GM23338 (cell line): ENCODE measurements at regions not wholly inside any gene's neighbourhood (a gene's known extent, or its start where the extent isn't known, plus 50 kb on each side); places are given as distances from the start of the nearest gene placed in this dataset.

Experiments used
- ATAC-seq: fragments of 200-7000 bp; cut with Tn5 transposase; 3 replicates; pipeline ENCODE4 v1.9.1; 2020
- DNase-seq: peaks from one replicate; pipeline ENCODE4 v3.0.0-alpha.2; 2015; ENCODE audit warnings: low spot score
- H2AFZ ChIP-seq: fragments of 200-600 bp; sonication (generic); 2 replicates; pipeline ENCODE4 v1.8.0; 2016; ENCODE audit warnings: antibody characterized with exemption, mild to moderate bottlenecking, moderate library complexity
- H3F3A ChIP-seq: fragments of 200-600 bp; sonication (generic); replicated peaks from 2 replicates; pipeline ENCODE4 v1.8.0; 2017; ENCODE audit warnings: antibody characterized with exemption, mixed run types, low read depth
- H3K27ac ChIP-seq: fragments of 200-600 bp; sonication (generic); 2 replicates; pipeline ENCODE4 v1.6.1; 2016; ENCODE audit warnings: low read depth
- H3K27me3 ChIP-seq: fragments of 200-600 bp; sonication (generic); 2 replicates; pipeline ENCODE4 v1.8.0; 2016; ENCODE audit warnings: mild to moderate bottlenecking, mixed run types, moderate library complexity; ENCODE audit not compliant: insufficient read depth
- H3K36me3 ChIP-seq: fragments of 200-600 bp; sonication (generic); 2 replicates; pipeline ENCODE4 v1.8.0; 2016; ENCODE audit warnings: mild to moderate bottlenecking; ENCODE audit not compliant: insufficient read depth
- H3K4me1 ChIP-seq: fragments of 200-600 bp; sonication (generic); 2 replicates; pipeline ENCODE4 v1.8.0; 2016; ENCODE audit warnings: mild to moderate bottlenecking, moderate library complexity; ENCODE audit not compliant: insufficient read depth
- H3K4me2 ChIP-seq: fragments of 200-600 bp; sonication (generic); 2 replicates; pipeline ENCODE4 v1.7.1; 2017; ENCODE audit warnings: mixed run types
- H3K4me3 ChIP-seq: fragments of 200-600 bp; sonication (generic); 2 replicates; pipeline ENCODE4 v1.6.1; 2016; ENCODE audit warnings: mixed run types
- H3K79me2 ChIP-seq: fragments of 200-600 bp; sonication (generic); replicated peaks from 2 replicates; pipeline ENCODE4 v1.8.0; 2017; ENCODE audit warnings: mild to moderate bottlenecking; ENCODE audit not compliant: insufficient read depth
- H3K9me2 ChIP-seq: fragments of 200-600 bp; sonication (generic); 2 replicates; pipeline ENCODE4 v1.8.0; 2017; ENCODE audit not compliant: insufficient read depth
- H4K20me1 ChIP-seq: fragments of 200-600 bp; sonication (generic); replicated peaks from 2 replicates; pipeline ENCODE4 v1.8.0; 2017; ENCODE audit warnings: mild to moderate bottlenecking; ENCODE audit not compliant: insufficient read depth
- H3K27ac Mint-ChIP-seq: 2 replicates; pipeline ENCODE4 v1.8.0; 2020; ENCODE audit warnings: inconsistent platforms, mild to moderate bottlenecking, moderate library complexity, mixed read lengths
- H3K27me3 Mint-ChIP-seq: 3 replicates; pipeline ENCODE4 v1.8.0; 2022; ENCODE audit warnings: low read depth, mild to moderate bottlenecking, moderate library complexity, mixed read lengths, inconsistent platforms; ENCODE audit not compliant: insufficient read depth, poor library complexity
- H3K36me3 Mint-ChIP-seq: 3 replicates; pipeline ENCODE4 v1.8.0; 2021; ENCODE audit warnings: low read depth, mild to moderate bottlenecking, inconsistent platforms, moderate library complexity, mixed read lengths
- H3K4me1 Mint-ChIP-seq: 3 replicates; pipeline ENCODE4 v1.8.0; 2020; ENCODE audit warnings: mild to moderate bottlenecking, inconsistent platforms, mixed read lengths
- H3K4me3 Mint-ChIP-seq: 3 replicates; pipeline ENCODE4 v1.8.0; 2021; ENCODE audit warnings: moderate library complexity, mild to moderate bottlenecking, inconsistent platforms, mixed read lengths
- H3K9me3 Mint-ChIP-seq: 3 replicates; pipeline ENCODE4 v1.8.0; 2020; ENCODE audit warnings: moderate library complexity, mild to moderate bottlenecking, inconsistent platforms, mixed read lengths
- CREB1 ChIP-seq: fragments of 250-450 bp; sonication (Bioruptor Pico); IDR thresholded peaks from 2 replicates; pipeline ENCODE4 v1.5.0; 2020; ENCODE audit warnings: low read depth, mild to moderate bottlenecking, moderate library complexity
- CTCF ChIP-seq, 2 experiments: fragments of 200-600 bp in 1 of 2; sonication (generic) in 1 of 2; conservative IDR thresholded peaks; 2 replicates each; pipeline versions ENCODE4 v1.5.1 to v1.6.1; 2016 to 2017; ENCODE audit warnings: antibody characterized with exemption in 2 of 2, low read depth in 2 of 2, mild to moderate bottlenecking in 2 of 2, moderate library complexity in 1 of 2
- ETS1 ChIP-seq: IDR thresholded peaks from 2 replicates; pipeline ENCODE4 v1.6.1; 2016; ENCODE audit warnings: antibody characterized with exemption
- EZH2 ChIP-seq: fragments of 200-600 bp; sonication (generic); IDR thresholded peaks from one replicate; pipeline ENCODE4 v1.8.0; 2017; ENCODE audit warnings: antibody characterized with exemption, mild to moderate bottlenecking, low read depth; ENCODE audit not compliant: unreplicated experiment
- EZH2phosphoT487 ChIP-seq: fragments of 200-600 bp; sonication (generic); IDR thresholded peaks from one replicate; pipeline ENCODE4 v1.8.1; 2018; ENCODE audit warnings: antibody characterized with exemption; ENCODE audit not compliant: unreplicated experiment
- JUNB ChIP-seq: IDR thresholded peaks from one replicate; pipeline ENCODE4 v1.6.1; 2016; ENCODE audit warnings: antibody characterized with exemption; ENCODE audit not compliant: unreplicated experiment
- NANOG ChIP-seq: IDR thresholded peaks from 2 replicates; pipeline ENCODE4 v1.6.1; 2016; ENCODE audit warnings: antibody characterized with exemption, borderline replicate concordance
- POLR2AphosphoS5 ChIP-seq: IDR thresholded peaks from 2 replicates; pipeline ENCODE4 v1.6.1; 2016; ENCODE audit warnings: antibody characterized with exemption, low read depth
- STAT1 ChIP-seq: IDR thresholded peaks from one replicate; pipeline ENCODE4 v1.6.1; 2016; ENCODE audit warnings: antibody characterized with exemption; ENCODE audit not compliant: unreplicated experiment
- ZNF114 ChIP-seq: fragments of 250-450 bp; sonication (Bioruptor Pico); IDR thresholded peaks from 2 replicates; pipeline ENCODE4 v1.5.0; 2020; ENCODE audit warnings: mild to moderate bottlenecking, moderate library complexity
- ZNF331 ChIP-seq: fragments of 250-450 bp; sonication (Bioruptor Pico); IDR thresholded peaks from 2 replicates; pipeline ENCODE4 v1.5.0; 2020; ENCODE audit warnings: low read depth, mild to moderate bottlenecking, moderate library complexity
- ZNF462 ChIP-seq: fragments of 250-450 bp; sonication (Bioruptor Pico); IDR thresholded peaks from 2 replicates; pipeline ENCODE4 v1.5.0; 2020; ENCODE audit warnings: mild to moderate bottlenecking, moderate library complexity

- H3K4me3 ChIP-seq, result no peak overlapping the region
- H3K27me3 Mint-ChIP-seq, result no peaks in the 10 kb centered on the region
- no peaks in the 10 kb centered on the region for H3K4me1 Mint-ChIP-seq
- TF ChIP-seq CREB1, result no peak
- TF ChIP-seq CTCF (conservative IDR thresholded peaks at IDR 0.05; ENCODE audit: low read depth in 2 of 2), result peak in 1 of 2 experiments; percentile 24; a peak in 2 of 4 replicates
- no peak overlapping the region for H3K27ac Mint-ChIP-seq
- H3K4me1 ChIP-seq, result no peaks in the 10 kb centered on the region
- H2AFZ ChIP-seq, result no peak overlapping the region
- no peak for DNase-seq
- no peaks in the 10 kb centered on the region for H3K36me3 Mint-ChIP-seq
- H3K79me2 ChIP-seq, result no peaks in the 10 kb centered on the region
- H3K9me2 ChIP-seq, result no peaks in the 10 kb centered on the region
- H4K20me1 ChIP-seq, result no peaks in the 10 kb centered on the region
- no peaks in the 10 kb centered on the region for H3K9me3 Mint-ChIP-seq
- no peaks in the 10 kb centered on the region for H3K36me3 ChIP-seq
- H3K4me3 Mint-ChIP-seq, result no peak overlapping the region
- ATAC-seq, result no peak
- H3K4me2 ChIP-seq, result no peak overlapping the region
- H3F3A ChIP-seq, result no peaks in the 10 kb centered on the region
- H3K27me3 ChIP-seq, result no peaks in the 10 kb centered on the region
- H3K27ac ChIP-seq, result no peak overlapping the region
Observed at GRCh38 chr13:67833564-67833963, 603.4 kb upstream of the PCDH9 start.

DNA sequence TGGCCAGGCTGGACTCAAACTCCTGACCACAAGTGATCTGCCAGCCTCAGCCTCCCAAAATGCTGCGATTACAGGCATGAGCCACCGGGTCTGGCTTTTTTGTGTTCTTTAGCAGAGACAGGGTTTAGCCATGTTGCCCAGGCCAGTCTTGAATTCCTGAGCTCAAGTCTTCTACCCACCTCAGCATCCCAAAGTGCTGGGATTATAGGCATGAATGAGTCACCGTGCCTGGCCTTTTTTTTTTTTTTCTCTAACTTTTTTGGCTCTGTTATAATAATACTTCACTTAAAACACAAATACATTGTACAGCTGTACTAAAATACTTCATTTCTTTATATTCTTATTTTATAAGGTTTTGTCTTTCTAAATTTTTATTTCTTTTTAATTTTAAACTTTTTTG lies 599.5 kb upstream of the PCDH9 start:
- no peaks in the 10 kb centered on the region for H3K4me1 ChIP-seq
- no peak overlapping the region for H3K4me3 ChIP-seq
- no peak for ATAC-seq
- H4K20me1 ChIP-seq, result no peaks in the 10 kb centered on the region
- no peaks in the 10 kb centered on the region for H3F3A ChIP-seq
- no peak overlapping the region for H2AFZ ChIP-seq
- no peaks in the 10 kb centered on the region for H3K36me3 ChIP-seq
- no peaks in the 10 kb centered on the region for H3K79me2 ChIP-seq
- no peaks in the 10 kb centered on the region for H3K4me1 Mint-ChIP-seq
- H3K27me3 Mint-ChIP-seq, result no peaks in the 10 kb centered on the region
- no peak overlapping the region for H3K27ac Mint-ChIP-seq
- no peak overlapping the region for H3K27ac ChIP-seq
- H3K4me2 ChIP-seq, result no peak overlapping the region
- no peaks in the 10 kb centered on the region for H3K9me2 ChIP-seq
- H3K9me3 Mint-ChIP-seq, result no peaks in the 10 kb centered on the region
- no peaks in the 10 kb centered on the region for H3K36me3 Mint-ChIP-seq
- no peak for DNase-seq
- no peaks in the 10 kb centered on the region for H3K27me3 ChIP-seq
- H3K4me3 Mint-ChIP-seq, result no peak overlapping the region
- no peak for TF ChIP-seq ZNF462 (CRISPR knock-in tag)
- TF ChIP-seq JUNB, result no peak
- TF ChIP-seq EZH2, result no peak
- no peak for TF ChIP-seq CREB1
- no peak for TF ChIP-seq STAT1
- no peak for TF ChIP-seq EZH2phosphoT487
- TF ChIP-seq ZNF331 (CRISPR knock-in tag), result no peak
- TF ChIP-seq NANOG, result no peak
- TF ChIP-seq ETS1, result no peak
- no peak for TF ChIP-seq ZNF114
- TF ChIP-seq POLR2AphosphoS5, result no peak
